OCI-LY7 (cell line): ENCODE measurements at regions not wholly inside any gene's neighbourhood (a gene's known extent, or its start where the extent isn't known, plus 50 kb on each side); places are given as distances from the start of the nearest gene placed in this dataset.

ENCODE experiments used
- BruUV-seq: library from RNA; stranded (reverse); fragments of 400-500 nt; replicated peaks from 2 replicates; lab custom pipeline; 2021; lab: Mats Ljungman, UMichigan
- CTCF ChIA-PET: fragments of 300-600 bp; sonication (Branson Sonifier 250); formaldehyde crosslinking; loops from one replicate; lab custom pipeline; 2022; ENCODE audit warnings: antibody characterized with exemption; ENCODE audit not compliant: unreplicated experiment; lab: Charles Lee
- POLR2A ChIA-PET: fragments of 300-600 bp; sonication (Branson Sonifier 250); formaldehyde crosslinking; loops from one replicate; lab custom pipeline; 2022; ENCODE audit warnings: antibody characterized with exemption; lab: Charles Lee
- DNase-seq: peaks from one replicate; pipeline ENCODE4 v3.0.0-alpha.2; 2015; ENCODE audit warnings: low spot score
- H2AFZ ChIP-seq: fragments of 200-600 bp; sonication (generic), shearing (Covaris generic); 2 replicates; pipeline ENCODE4 v1.6.1; 2014; ENCODE audit warnings: mild to moderate bottlenecking, antibody characterized with exemption, low read length, moderate library complexity
- H3K27ac ChIP-seq: fragments of 200-600 bp; sonication (generic); 2 replicates; pipeline ENCODE4 v1.5.1; 2014; ENCODE audit warnings: mixed run types, low read depth, mild to moderate bottlenecking, moderate library complexity, low read length, inconsistent platforms; ENCODE audit not compliant: poor library complexity, severe bottlenecking
- H3K36me3 ChIP-seq: fragments of 200-600 bp; sonication (generic); 2 replicates; pipeline ENCODE4 v1.6.1; 2014; ENCODE audit warnings: mild to moderate bottlenecking, antibody characterized with exemption, low read length, moderate library complexity, mixed read lengths; ENCODE audit not compliant: insufficient read depth
- H3K4me1 ChIP-seq: fragments of 200-600 bp; sonication (generic); 2 replicates; pipeline ENCODE4 v1.5.1; 2014; ENCODE audit warnings: mild to moderate bottlenecking, low read length; ENCODE audit not compliant: insufficient read depth, poor library complexity, severe bottlenecking
- H3K4me2 ChIP-seq: fragments of 200-600 bp; sonication (generic); 2 replicates; pipeline ENCODE4 v1.6.1; 2014; ENCODE audit warnings: mild to moderate bottlenecking, low read length
- H3K4me3 ChIP-seq: fragments of 200-600 bp; sonication (generic); 2 replicates; pipeline ENCODE4 v1.5.1; 2014; ENCODE audit warnings: mild to moderate bottlenecking, low read depth, low read length; ENCODE audit not compliant: poor library complexity, severe bottlenecking
- H3K79me2 ChIP-seq: fragments of 200-600 bp; sonication (generic); 2 replicates; pipeline ENCODE4 v1.6.1; 2016; ENCODE audit warnings: low read depth, mild to moderate bottlenecking, low read length, moderate library complexity, mixed read lengths; ENCODE audit not compliant: insufficient read depth
- H3K9me2 ChIP-seq: fragments of 200-600 bp; sonication (generic); 2 replicates; pipeline ENCODE4 v1.6.1; 2016; ENCODE audit warnings: mild to moderate bottlenecking, low read length, mixed read lengths; ENCODE audit not compliant: insufficient read depth
- H3K9me3 ChIP-seq: fragments of 200-600 bp; sonication (generic); 2 replicates; pipeline ENCODE4 v1.6.1; 2014; ENCODE audit warnings: mild to moderate bottlenecking, mixed run types, low read length, mixed read lengths
- H4K20me1 ChIP-seq: fragments of 200-600 bp; sonication (generic); 2 replicates; pipeline ENCODE4 v1.6.1; 2014; ENCODE audit warnings: mild to moderate bottlenecking, antibody characterized with exemption, low read length, moderate library complexity, mixed read lengths; ENCODE audit not compliant: insufficient read depth
- EZH2phosphoT487 ChIP-seq: fragments of 200-600 bp; sonication (generic); IDR thresholded peaks from 2 replicates; pipeline ENCODE4 v1.6.1; 2018; ENCODE audit warnings: low read depth, borderline replicate concordance, mild to moderate bottlenecking, mixed run types, antibody characterized with exemption, low read length, moderate library complexity, mixed read lengths
- intact Hi-C: fragments of 100-400 bp; cut with micrococcal nuclease; formaldehyde crosslinking; loops from one replicate; pipeline ENCODE4 v1.10.0; 2022; ENCODE audit not compliant: unreplicated experiment
- TF ChIP-seq, protein P1 (sequence below): fragments of 200-600 bp; sonication (generic); conservative IDR thresholded peaks from 2 replicates; pipeline ENCODE4 v1.5.1; 2014; ENCODE audit warnings: mild to moderate bottlenecking, antibody characterized with exemption, low read length, moderate library complexity, mixed read lengths

DNA sequence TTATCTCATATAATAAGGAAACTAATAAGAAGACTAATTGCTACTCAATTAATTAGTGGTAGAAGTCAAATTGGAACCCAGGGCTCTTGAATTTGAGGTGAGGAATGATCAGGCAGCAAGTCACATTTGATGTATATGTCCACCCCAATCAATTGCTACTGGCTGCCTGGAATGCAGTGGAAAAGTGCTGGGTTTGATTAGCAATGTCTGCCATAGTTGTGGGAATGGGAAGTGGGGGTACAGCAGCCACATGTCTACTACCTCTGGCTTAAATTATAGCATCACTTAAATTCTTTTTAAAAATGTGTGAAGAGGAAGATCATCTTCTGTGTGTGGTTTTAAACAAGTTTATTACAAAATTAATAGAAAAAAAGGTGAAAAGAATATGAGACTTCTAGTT is 50.8 kb upstream of the NAV2 start:
- no TSS peak for BruUV-seq
- TF ChIP-seq EZH2phosphoT487, result no peak
- TF ChIP-seq, protein P1, sequence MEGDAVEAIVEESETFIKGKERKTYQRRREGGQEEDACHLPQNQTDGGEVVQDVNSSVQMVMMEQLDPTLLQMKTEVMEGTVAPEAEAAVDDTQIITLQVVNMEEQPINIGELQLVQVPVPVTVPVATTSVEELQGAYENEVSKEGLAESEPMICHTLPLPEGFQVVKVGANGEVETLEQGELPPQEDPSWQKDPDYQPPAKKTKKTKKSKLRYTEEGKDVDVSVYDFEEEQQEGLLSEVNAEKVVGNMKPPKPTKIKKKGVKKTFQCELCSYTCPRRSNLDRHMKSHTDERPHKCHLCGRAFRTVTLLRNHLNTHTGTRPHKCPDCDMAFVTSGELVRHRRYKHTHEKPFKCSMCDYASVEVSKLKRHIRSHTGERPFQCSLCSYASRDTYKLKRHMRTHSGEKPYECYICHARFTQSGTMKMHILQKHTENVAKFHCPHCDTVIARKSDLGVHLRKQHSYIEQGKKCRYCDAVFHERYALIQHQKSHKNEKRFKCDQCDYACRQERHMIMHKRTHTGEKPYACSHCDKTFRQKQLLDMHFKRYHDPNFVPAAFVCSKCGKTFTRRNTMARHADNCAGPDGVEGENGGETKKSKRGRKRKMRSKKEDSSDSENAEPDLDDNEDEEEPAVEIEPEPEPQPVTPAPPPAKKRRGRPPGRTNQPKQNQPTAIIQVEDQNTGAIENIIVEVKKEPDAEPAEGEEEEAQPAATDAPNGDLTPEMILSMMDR, result no peak
- ChIA-PET CTCF (no interaction called here), POLR2A (no interaction called here)
- H3K4me2 ChIP-seq, result no peak overlapping the region
- intact Hi-C loops, result no loop called here
- no peak overlapping the region for H3K27ac ChIP-seq
- H3K4me1 ChIP-seq, result no peaks in the 10 kb centered on the region
- no peak for DNase-seq
- no peak overlapping the region for H2AFZ ChIP-seq
- H3K9me3 ChIP-seq, result no peaks in the 10 kb centered on the region
- H4K20me1 ChIP-seq, result no peaks in the 10 kb centered on the region
- no peaks in the 10 kb centered on the region for H3K36me3 ChIP-seq
- H3K79me2 ChIP-seq, result no peaks in the 10 kb centered on the region
- H3K9me2 ChIP-seq, result no peaks in the 10 kb centered on the region
- H3K4me3 ChIP-seq, result no peak overlapping the region

- Histone ChIP-seq H2AFZ (no peak overlapping the region), H3K9me2 (no peaks in the 10 kb centered on the region), H3K4me1 (no peaks in the 10 kb centered on the region), H3K4me3 (no peak overlapping the region), H4K20me1 (no peaks in the 10 kb centered on the region), H3K79me2 (no peaks in the 10 kb centered on the region), H3K4me2 (no peak overlapping the region), H3K36me3 (no peaks in the 10 kb centered on the region), H3K27ac (no peak overlapping the region), H3K9me3 (no peaks in the 10 kb centered on the region)
- CTCF ChIA-PET, result no interaction called here
- TF ChIP-seq, protein P1, result no peak
- no peak for TF ChIP-seq EZH2phosphoT487
- BruUV-seq, result no TSS peak
- no peak for DNase-seq
- POLR2A ChIA-PET, result interaction anchor here (0.8 kb wide), 1 partner anchor 11 kb away, joined by 3 read pairs; no protein-coding TSS in a partner anchor
- intact Hi-C loops, result no loop called here
Measured at GRCh38 chr11:19660076-19660475, 52.6 kb upstream of the NAV2 start.

DNA sequence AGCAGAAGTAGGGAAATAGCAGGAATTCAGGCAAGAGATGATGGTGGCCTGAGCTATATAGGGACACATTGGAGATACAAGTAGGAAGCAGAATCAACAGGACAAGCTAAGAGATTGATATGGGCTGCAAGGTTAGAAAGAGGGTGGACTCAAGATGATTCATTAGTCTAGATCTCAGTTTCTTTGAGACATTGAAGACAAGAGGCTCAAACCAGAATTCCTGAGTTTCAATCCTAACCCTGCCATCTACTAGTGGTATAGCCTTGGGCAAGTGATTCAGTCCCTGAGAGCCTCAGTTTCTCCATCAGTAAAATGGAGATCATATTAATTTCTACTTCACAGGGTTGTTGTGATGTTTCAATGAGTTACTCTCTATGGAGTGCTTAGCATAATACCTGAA is 53.1 kb upstream of the NAV2 start:
- no TSS peak for BruUV-seq
- Histone ChIP-seq H3K27ac (no peak overlapping the region), H3K4me3 (no peak overlapping the region), H3K9me3 (no peaks in the 10 kb centered on the region), H3K79me2 (no peaks in the 10 kb centered on the region), H3K9me2 (no peaks in the 10 kb centered on the region), H3K36me3 (no peaks in the 10 kb centered on the region), H3K4me2 (no peak overlapping the region), H4K20me1 (no peaks in the 10 kb centered on the region), H2AFZ (no peak overlapping the region), H3K4me1 (no peaks in the 10 kb centered on the region)
- intact Hi-C loops, result no loop called here
- no peak for DNase-seq
- ChIA-PET CTCF (no interaction called here), POLR2A (interaction anchor here (0.8 kb wide), 1 partner anchor 12 kb away, joined by 3 read pairs; no protein-coding TSS in a partner anchor)
- TF ChIP-seq, protein P1, result no peak
- TF ChIP-seq EZH2phosphoT487, result no peak
